ENCODE measurements at regions not wholly inside any gene's neighbourhood (a gene's known extent, or its start where the extent isn't known, plus 50 kb on each side); places are given as distances from the start of the nearest gene placed in this dataset.

DNA sequence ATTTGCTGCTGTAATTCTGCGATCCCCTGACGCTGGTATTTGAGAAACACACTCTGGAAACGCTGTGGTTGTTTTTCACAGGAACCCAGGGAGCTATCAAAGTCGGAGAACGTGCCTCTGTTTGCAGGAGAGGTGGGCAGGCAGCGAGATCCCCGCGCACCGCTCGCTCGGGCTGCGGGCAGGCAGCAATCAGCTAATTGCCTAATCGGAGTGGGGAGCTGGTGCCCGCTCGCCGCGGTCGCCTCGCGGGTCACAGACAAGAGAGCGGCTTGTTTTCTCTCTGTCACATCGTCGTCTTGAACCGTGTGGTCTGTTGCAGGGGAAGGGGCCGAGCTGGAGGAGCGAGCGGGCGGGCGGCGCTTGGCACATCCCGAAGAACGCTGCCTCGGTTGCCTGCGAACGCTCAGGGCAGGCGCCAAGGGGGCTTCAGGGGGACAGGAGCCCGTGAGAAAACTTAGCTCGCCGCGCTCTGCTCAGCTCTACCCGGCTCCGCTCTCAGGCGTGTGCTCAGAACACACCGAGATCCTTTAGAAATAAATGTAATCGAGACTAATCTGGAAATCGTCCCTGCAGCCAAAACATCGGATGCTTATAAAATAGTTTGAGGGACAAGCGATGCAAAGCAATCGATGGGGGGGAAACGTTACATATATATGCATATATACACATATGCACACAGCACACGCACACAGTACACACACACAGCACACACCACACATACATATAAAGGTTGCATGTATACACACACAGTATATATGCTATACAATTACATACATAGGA lies 93.6 kb upstream of the SMYD2 start:
- peaks cover 7% of the 10 kb centered on the region; the same call in 1 of the 2 replicates for H3K4me1 ChIP-seq (ENCODE audit: control insufficient read depth, insufficient read depth, low read length)
- ChIA-PET CTCF (no interaction called here), POLR2A (no interaction called here)
- no peaks in the 10 kb centered on the region for H3K9me3 ChIP-seq (ENCODE audit: control insufficient read depth, insufficient read depth, low read depth, low read length)
- H3K27ac ChIP-seq (ENCODE audit: extremely low read depth, low read depth, low read length) = no peak overlapping the region
- H3K36me3 ChIP-seq (ENCODE audit: control insufficient read depth in 2 of 2, insufficient read depth in 1 of 2, low read length in 2 of 2) = no peaks in the 10 kb centered on the region
- peak overlapping the region; percentile 46 for H3K4me3 ChIP-seq (ENCODE audit: low read depth, low read length)
- TF ChIP-seq, protein P1, sequence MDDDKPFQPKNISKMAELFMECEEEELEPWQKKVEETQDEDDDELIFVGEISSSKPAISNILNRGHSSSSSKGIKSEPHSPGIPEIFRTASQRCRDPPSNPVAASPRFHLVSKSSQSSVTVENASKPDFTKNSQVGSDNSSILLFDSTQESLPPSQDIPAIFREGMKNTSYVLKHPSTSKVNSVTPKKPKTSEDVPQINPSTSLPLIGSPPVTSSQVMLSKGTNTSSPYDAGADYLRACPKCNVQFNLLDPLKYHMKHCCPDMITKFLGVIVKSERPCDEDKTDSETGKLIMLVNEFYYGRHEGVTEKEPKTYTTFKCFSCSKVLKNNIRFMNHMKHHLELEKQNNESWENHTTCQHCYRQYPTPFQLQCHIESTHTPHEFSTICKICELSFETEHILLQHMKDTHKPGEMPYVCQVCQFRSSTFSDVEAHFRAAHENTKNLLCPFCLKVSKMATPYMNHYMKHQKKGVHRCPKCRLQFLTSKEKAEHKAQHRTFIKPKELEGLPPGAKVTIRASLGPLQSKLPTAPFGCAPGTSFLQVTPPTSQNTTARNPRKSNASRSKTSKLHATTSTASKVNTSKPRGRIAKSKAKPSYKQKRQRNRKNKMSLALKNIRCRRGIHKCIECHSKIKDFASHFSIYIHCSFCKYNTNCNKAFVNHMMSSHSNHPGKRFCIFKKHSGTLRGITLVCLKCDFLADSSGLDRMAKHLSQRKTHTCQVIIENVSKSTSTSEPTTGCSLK (tag by site-specific recombination; IDR thresholded peaks at IDR 0.05) = no peak
- no peak for TF ChIP-seq ZNF677 (tag by site-specific recombination; IDR thresholded peaks at IDR 0.05)
- TF ChIP-seq SCRT1 (tag by site-specific recombination; IDR thresholded peaks at IDR 0.05; ENCODE audit: borderline replicate concordance) = no peak
- TF ChIP-seq ZNF335 (tag by site-specific recombination; conservative IDR thresholded peaks at IDR 0.05) = peak; percentile 89
- TF ChIP-seq ZNF223 (tag by site-specific recombination; IDR thresholded peaks at IDR 0.05) = no peak
- no peak for TF ChIP-seq ZNF596 (tag by site-specific recombination; IDR thresholded peaks at IDR 0.05)
- peak; percentile 97 for TF ChIP-seq ZBTB17 (tag by site-specific recombination; IDR thresholded peaks at IDR 0.05)
- no peak for TF ChIP-seq ZFP3 (tag by site-specific recombination; IDR thresholded peaks at IDR 0.05; ENCODE audit: low read depth)
- TF ChIP-seq, protein P2, sequence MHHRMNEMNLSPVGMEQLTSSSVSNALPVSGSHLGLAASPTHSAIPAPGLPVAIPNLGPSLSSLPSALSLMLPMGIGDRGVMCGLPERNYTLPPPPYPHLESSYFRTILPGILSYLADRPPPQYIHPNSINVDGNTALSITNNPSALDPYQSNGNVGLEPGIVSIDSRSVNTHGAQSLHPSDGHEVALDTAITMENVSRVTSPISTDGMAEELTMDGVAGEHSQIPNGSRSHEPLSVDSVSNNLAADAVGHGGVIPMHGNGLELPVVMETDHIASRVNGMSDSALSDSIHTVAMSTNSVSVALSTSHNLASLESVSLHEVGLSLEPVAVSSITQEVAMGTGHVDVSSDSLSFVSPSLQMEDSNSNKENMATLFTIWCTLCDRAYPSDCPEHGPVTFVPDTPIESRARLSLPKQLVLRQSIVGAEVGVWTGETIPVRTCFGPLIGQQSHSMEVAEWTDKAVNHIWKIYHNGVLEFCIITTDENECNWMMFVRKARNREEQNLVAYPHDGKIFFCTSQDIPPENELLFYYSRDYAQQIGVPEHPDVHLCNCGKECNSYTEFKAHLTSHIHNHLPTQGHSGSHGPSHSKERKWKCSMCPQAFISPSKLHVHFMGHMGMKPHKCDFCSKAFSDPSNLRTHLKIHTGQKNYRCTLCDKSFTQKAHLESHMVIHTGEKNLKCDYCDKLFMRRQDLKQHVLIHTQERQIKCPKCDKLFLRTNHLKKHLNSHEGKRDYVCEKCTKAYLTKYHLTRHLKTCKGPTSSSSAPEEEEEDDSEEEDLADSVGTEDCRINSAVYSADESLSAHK (tag by site-specific recombination; IDR thresholded peaks at IDR 0.05) = no peak
- no peak for TF ChIP-seq PRDM1 (tag by site-specific recombination; IDR thresholded peaks at IDR 0.05)
- no peak for TF ChIP-seq ZNF266 (tag by site-specific recombination; IDR thresholded peaks at IDR 0.05; ENCODE audit: low read depth)
- TF ChIP-seq ZNF747 (tag by site-specific recombination; IDR thresholded peaks at IDR 0.05) = no peak
- no peak for TF ChIP-seq SALL2 (tag by site-specific recombination; IDR thresholded peaks at IDR 0.05; ENCODE audit: borderline replicate concordance)
- TF ChIP-seq ZSCAN30 (tag by site-specific recombination; IDR thresholded peaks at IDR 0.05) = 0 out of 2 replicates have a peak, but pooled peaks have one; percentile 48
- no peak for TF ChIP-seq ZNF621 (tag by site-specific recombination; IDR thresholded peaks at IDR 0.05)
- TF ChIP-seq ZSCAN23 (tag by site-specific recombination; IDR thresholded peaks at IDR 0.05) = no peak
- no peak for TF ChIP-seq KLF7 (tag by site-specific recombination; IDR thresholded peaks at IDR 0.05; ENCODE audit: borderline replicate concordance)
- no peak for TF ChIP-seq ZNF560 (tag by site-specific recombination; IDR thresholded peaks at IDR 0.05; ENCODE audit: borderline replicate concordance)
- TF ChIP-seq ZNF48 (tag by site-specific recombination; IDR thresholded peaks at IDR 0.05) = no peak
- TF ChIP-seq ZNF433 (tag by site-specific recombination; IDR thresholded peaks at IDR 0.05; ENCODE audit: low read depth) = no peak
- no peak for TF ChIP-seq ZNF658 (tag by site-specific recombination; IDR thresholded peaks at IDR 0.05)
- TF ChIP-seq ZNF23 (tag by site-specific recombination; IDR thresholded peaks at IDR 0.05; ENCODE audit: borderline replicate concordance) = no peak
- no peak for TF ChIP-seq ZSCAN16 (tag by site-specific recombination; IDR thresholded peaks at IDR 0.05)
- TF ChIP-seq, protein P3, sequence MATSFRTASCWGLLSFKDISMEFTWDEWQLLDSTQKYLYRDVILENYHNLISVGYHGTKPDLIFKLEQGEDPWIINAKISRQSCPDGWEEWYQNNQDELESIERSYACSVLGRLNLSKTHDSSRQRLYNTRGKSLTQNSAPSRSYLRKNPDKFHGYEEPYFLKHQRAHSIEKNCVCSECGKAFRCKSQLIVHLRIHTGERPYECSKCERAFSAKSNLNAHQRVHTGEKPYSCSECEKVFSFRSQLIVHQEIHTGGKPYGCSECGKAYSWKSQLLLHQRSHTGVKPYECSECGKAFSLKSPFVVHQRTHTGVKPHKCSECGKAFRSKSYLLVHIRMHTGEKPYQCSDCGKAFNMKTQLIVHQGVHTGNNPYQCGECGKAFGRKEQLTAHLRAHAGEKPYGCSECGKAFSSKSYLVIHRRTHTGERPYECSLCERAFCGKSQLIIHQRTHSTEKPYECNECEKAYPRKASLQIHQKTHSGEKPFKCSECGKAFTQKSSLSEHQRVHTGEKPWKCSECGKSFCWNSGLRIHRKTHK (tag by site-specific recombination; IDR thresholded peaks at IDR 0.05) = no peak
- TF ChIP-seq, protein P4, sequence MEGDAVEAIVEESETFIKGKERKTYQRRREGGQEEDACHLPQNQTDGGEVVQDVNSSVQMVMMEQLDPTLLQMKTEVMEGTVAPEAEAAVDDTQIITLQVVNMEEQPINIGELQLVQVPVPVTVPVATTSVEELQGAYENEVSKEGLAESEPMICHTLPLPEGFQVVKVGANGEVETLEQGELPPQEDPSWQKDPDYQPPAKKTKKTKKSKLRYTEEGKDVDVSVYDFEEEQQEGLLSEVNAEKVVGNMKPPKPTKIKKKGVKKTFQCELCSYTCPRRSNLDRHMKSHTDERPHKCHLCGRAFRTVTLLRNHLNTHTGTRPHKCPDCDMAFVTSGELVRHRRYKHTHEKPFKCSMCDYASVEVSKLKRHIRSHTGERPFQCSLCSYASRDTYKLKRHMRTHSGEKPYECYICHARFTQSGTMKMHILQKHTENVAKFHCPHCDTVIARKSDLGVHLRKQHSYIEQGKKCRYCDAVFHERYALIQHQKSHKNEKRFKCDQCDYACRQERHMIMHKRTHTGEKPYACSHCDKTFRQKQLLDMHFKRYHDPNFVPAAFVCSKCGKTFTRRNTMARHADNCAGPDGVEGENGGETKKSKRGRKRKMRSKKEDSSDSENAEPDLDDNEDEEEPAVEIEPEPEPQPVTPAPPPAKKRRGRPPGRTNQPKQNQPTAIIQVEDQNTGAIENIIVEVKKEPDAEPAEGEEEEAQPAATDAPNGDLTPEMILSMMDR (tag by site-specific recombination; IDR thresholded peaks at IDR 0.05) = no peak
- no peak for TF ChIP-seq ZNF791 (tag by site-specific recombination; IDR thresholded peaks at IDR 0.05)
- TF ChIP-seq, protein P5, sequence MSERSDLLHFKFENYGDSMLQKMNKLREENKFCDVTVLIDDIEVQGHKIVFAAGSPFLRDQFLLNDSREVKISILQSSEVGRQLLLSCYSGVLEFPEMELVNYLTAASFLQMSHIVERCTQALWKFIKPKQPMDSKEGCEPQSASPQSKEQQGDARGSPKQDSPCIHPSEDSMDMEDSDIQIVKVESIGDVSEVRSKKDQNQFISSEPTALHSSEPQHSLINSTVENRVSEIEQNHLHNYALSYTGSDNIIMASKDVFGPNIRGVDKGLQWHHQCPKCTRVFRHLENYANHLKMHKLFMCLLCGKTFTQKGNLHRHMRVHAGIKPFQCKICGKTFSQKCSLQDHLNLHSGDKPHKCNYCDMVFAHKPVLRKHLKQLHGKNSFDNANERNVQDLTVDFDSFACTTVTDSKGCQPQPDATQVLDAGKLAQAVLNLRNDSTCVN (tag by site-specific recombination; optimal IDR thresholded peaks at IDR 0.05) = peak; percentile 58
- no peak for TF ChIP-seq ZNF211 (tag by site-specific recombination; IDR thresholded peaks at IDR 0.05; ENCODE audit: low read depth)
- no peak for TF ChIP-seq SP2 (tag by site-specific recombination; IDR thresholded peaks at IDR 0.05)
- TF ChIP-seq ZNF548 (tag by site-specific recombination; IDR thresholded peaks at IDR 0.05) = no peak

Data from HEK293 (cell line).